Smooth muscle cell (in vitro differentiated cells): ENCODE measurements at regions not wholly inside any gene's neighbourhood (a gene's known extent, or its start where the extent isn't known, plus 50 kb on each side); places are given as distances from the start of the nearest gene placed in this dataset.

Experiments
- DNase-seq: peaks from one replicate; lab custom pipeline; 2025; ENCODE audit not compliant: unreplicated experiment; lab: John Stamatoyannopoulos, UW
- H2AFZ ChIP-seq: fragments of 200-600 bp; sonication (generic); 2 replicates; pipeline ENCODE4 v1.6.0; 2016; ENCODE audit warnings: antibody characterized with exemption, low read depth, mild to moderate bottlenecking
- H3F3A ChIP-seq: fragments of 200-600 bp; sonication (generic); 2 replicates; pipeline ENCODE4 v1.6.0; 2017; ENCODE audit warnings: antibody characterized with exemption, low read depth
- H3K27ac ChIP-seq: fragments of 200-600 bp; sonication (generic); 2 replicates; pipeline ENCODE4 v1.5.1; 2016; ENCODE audit warnings: low read depth, mild to moderate bottlenecking
- H3K27me3 ChIP-seq: fragments of 200-600 bp; sonication (generic); 2 replicates; pipeline ENCODE4 v1.6.1; 2016; ENCODE audit warnings: low read depth, mild to moderate bottlenecking
- H3K36me3 ChIP-seq: fragments of 200-600 bp; sonication (generic); 2 replicates; pipeline ENCODE4 v1.5.1; 2016; ENCODE audit warnings: low read depth
- H3K4me1 ChIP-seq: fragments of 200-600 bp; sonication (generic); 2 replicates; pipeline ENCODE4 v1.5.1; 2016; ENCODE audit warnings: low read depth
- H3K4me2 ChIP-seq: fragments of 200-600 bp; sonication (generic); 2 replicates; pipeline ENCODE4 v1.6.0; 2016; ENCODE audit warnings: mild to moderate bottlenecking
- H3K4me3 ChIP-seq: fragments of 200-600 bp; sonication (generic); 2 replicates; pipeline ENCODE4 v1.5.1; 2016; ENCODE audit warnings: mild to moderate bottlenecking
- H3K79me2 ChIP-seq: fragments of 200-600 bp; sonication (generic); 2 replicates; pipeline ENCODE4 v1.6.0; 2016; ENCODE audit warnings: low read depth, mild to moderate bottlenecking
- H3K9ac ChIP-seq: fragments of 200-600 bp; sonication (generic); 2 replicates; pipeline ENCODE4 v1.6.0; 2016; ENCODE audit warnings: low read depth
- H3K9me3 ChIP-seq: fragments of 200-600 bp; sonication (generic); replicated peaks from 2 replicates; pipeline ENCODE4 v1.5.1; 2016; ENCODE audit warnings: low read depth
- H4K20me1 ChIP-seq: fragments of 200-600 bp; sonication (generic); 2 replicates; pipeline ENCODE4 v1.6.0; 2016; ENCODE audit warnings: low read depth
- CTCF ChIP-seq: fragments of 200-600 bp; sonication (generic); IDR thresholded peaks from 2 replicates; pipeline ENCODE4 v1.5.1; 2017; ENCODE audit warnings: borderline replicate concordance, mild to moderate bottlenecking, antibody characterized with exemption; ENCODE audit not compliant: insufficient read depth, poor library complexity, severe bottlenecking
- WGBS: methylation state at CpG from one replicate; pipeline ENCODE4 v1.1.7; 2016; ENCODE audit warnings: low lambda C conversion rate; 5-methylcytosine and 5-hydroxymethylcytosine counted together

DNA sequence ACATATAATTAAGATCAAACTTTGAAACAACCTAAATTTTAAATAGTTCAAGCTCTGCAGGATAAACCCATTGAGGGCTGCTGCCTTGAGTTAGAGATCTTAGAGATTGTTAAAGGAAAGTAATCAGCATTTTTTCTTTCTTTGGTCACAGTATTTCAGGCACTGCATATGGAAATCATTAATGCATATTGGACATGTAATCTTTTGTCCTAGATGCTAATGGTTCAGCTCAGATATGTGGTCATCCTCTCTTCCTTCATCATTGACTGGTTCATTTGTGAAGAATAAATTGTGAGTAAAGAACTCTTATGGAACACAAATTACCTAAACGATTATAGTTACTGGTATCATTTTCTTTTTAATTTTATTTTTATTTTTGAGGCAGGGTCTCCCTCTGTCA, 82.0 kb upstream of the PRLR start:
- H3K4me3 ChIP-seq: no peak overlapping the region
- H3K79me2 ChIP-seq: no peaks in the 10 kb centered on the region
- no peaks in the 10 kb centered on the region for H3K9me3 ChIP-seq
- H3K4me1 ChIP-seq: peaks cover 9% of the 10 kb centered on the region
- H3K27ac ChIP-seq: no peak overlapping the region
- H3K9ac ChIP-seq: no peak overlapping the region
- no peak for TF ChIP-seq CTCF
- no peaks in the 10 kb centered on the region for H4K20me1 ChIP-seq
- H3F3A ChIP-seq: peaks cover 12% of the 10 kb centered on the region
- no peaks in the 10 kb centered on the region for H3K27me3 ChIP-seq
- H3K36me3 ChIP-seq: no peaks in the 10 kb centered on the region
- H2AFZ ChIP-seq: no peak overlapping the region
- 92% methylated on average over 1 of the region's 1 CpG for WGBS
- no peak overlapping the region for H3K4me2 ChIP-seq
- DNase-seq: no peak

- H3K9me3 ChIP-seq: no peaks in the 10 kb centered on the region
- no peak overlapping the region for H2AFZ ChIP-seq
- no peaks in the 10 kb centered on the region for H3K27me3 ChIP-seq
- WGBS: 96% methylated on average over 7 of the region's 7 CpGs
- peaks cover 9% of the 10 kb centered on the region for H3K4me1 ChIP-seq
- peaks cover 16% of the 10 kb centered on the region for H3F3A ChIP-seq
- no peaks in the 10 kb centered on the region for H4K20me1 ChIP-seq
- no peaks in the 10 kb centered on the region for H3K79me2 ChIP-seq
- H3K4me2 ChIP-seq: no peak overlapping the region
- no peaks in the 10 kb centered on the region for H3K36me3 ChIP-seq
- TF ChIP-seq CTCF: no peak
- no peak overlapping the region for H3K4me3 ChIP-seq
- DNase-seq: no peak
- H3K9ac ChIP-seq: no peak overlapping the region
- H3K27ac ChIP-seq: no peak overlapping the region
Measured at GRCh38 chr5:35309365-35310130, 79.3 kb upstream of the PRLR start.

GRCh38 chr5:35308421-35308820, 78.1 kb upstream of the PRLR start:
- H3K4me2 ChIP-seq: no peak overlapping the region
- peaks cover 5% of the 10 kb centered on the region for H3K4me1 ChIP-seq
- no peaks in the 10 kb centered on the region for H3K36me3 ChIP-seq
- no peak overlapping the region for H3K27ac ChIP-seq
- H3K9ac ChIP-seq: no peak overlapping the region
- H3K79me2 ChIP-seq: no peaks in the 10 kb centered on the region
- H4K20me1 ChIP-seq: no peaks in the 10 kb centered on the region
- no peak overlapping the region for H2AFZ ChIP-seq
- H3K9me3 ChIP-seq: no peaks in the 10 kb centered on the region
- no peak for TF ChIP-seq CTCF
- peaks cover 13% of the 10 kb centered on the region for H3F3A ChIP-seq
- no peaks in the 10 kb centered on the region for H3K27me3 ChIP-seq
- no peak overlapping the region for H3K4me3 ChIP-seq
- 83% methylated on average over 2 of the region's 2 CpGs for WGBS
- DNase-seq: no peak
